GM12864 (cell line): ENCODE measurements at regions not wholly inside any gene's neighbourhood (a gene's known extent, or its start where the extent isn't known, plus 50 kb on each side); places are given as distances from the start of the nearest gene placed in this dataset.

Experiments
- DNase-seq: peaks from one replicate; pipeline ENCODE4 v3.0.0-alpha.2; 2011; ENCODE audit warnings: low read depth
- H3K4me3 ChIP-seq: 2 replicates; pipeline ENCODE4 v1.5.1; 2011; ENCODE audit warnings: mild to moderate bottlenecking, low read depth, low read length, control low read depth
- TF ChIP-seq, protein P1 (sequence below): IDR thresholded peaks from 2 replicates; pipeline ENCODE4 v1.5.1; 2011; ENCODE audit warnings: low read depth, mild to moderate bottlenecking, moderate library complexity, low read length, control low read depth, inconsistent platforms; ENCODE audit errors: missing control alignments

GRCh38 chr7:49432254-49432653 lies 341.2 kb upstream of the VWC2 start:
- DNase-seq = no peak
- TF ChIP-seq, protein P1, sequence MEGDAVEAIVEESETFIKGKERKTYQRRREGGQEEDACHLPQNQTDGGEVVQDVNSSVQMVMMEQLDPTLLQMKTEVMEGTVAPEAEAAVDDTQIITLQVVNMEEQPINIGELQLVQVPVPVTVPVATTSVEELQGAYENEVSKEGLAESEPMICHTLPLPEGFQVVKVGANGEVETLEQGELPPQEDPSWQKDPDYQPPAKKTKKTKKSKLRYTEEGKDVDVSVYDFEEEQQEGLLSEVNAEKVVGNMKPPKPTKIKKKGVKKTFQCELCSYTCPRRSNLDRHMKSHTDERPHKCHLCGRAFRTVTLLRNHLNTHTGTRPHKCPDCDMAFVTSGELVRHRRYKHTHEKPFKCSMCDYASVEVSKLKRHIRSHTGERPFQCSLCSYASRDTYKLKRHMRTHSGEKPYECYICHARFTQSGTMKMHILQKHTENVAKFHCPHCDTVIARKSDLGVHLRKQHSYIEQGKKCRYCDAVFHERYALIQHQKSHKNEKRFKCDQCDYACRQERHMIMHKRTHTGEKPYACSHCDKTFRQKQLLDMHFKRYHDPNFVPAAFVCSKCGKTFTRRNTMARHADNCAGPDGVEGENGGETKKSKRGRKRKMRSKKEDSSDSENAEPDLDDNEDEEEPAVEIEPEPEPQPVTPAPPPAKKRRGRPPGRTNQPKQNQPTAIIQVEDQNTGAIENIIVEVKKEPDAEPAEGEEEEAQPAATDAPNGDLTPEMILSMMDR = no peak
- H3K4me3 ChIP-seq = no peak overlapping the region

DNA sequence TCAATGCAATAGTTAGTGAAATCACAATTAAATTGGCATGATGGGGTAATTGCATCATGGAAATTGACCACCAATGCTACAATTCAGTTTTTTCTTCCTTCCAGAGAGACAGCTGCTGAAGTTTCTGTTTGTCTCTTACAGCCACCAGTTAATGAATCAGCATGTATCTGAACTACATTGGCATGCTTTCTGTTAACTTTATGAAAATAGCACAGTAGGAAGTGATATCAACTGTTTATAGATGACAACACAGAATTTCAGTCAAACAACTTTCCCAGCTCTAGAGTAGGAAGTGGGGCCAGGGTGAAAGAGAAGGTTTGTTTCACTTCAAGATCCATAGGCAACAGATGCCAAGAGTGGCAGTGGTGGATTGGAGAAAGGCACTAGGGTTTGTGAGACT lies 339.6 kb upstream of the VWC2 start:
- no peak overlapping the region for H3K4me3 ChIP-seq
- TF ChIP-seq, protein P1 = no peak
- DNase-seq = no peak

GRCh38 chr7:49434846-49435245 lies 338.6 kb upstream of the VWC2 start:
- no peak overlapping the region for H3K4me3 ChIP-seq
- TF ChIP-seq, protein P1 = no peak
- no peak for DNase-seq

GRCh38 chr7:49438281-49438680 lies 335.2 kb upstream of the VWC2 start:
- H3K4me3 ChIP-seq = no peak overlapping the region
- TF ChIP-seq, protein P1 = no peak
- DNase-seq = no peak

- DNase-seq = no peak
- TF ChIP-seq, protein P1 = no peak
- H3K4me3 ChIP-seq = no peak overlapping the region
These were observed 329.9 kb upstream of the VWC2 start for GRCh38 chr7:49443515-49443914.

DNA sequence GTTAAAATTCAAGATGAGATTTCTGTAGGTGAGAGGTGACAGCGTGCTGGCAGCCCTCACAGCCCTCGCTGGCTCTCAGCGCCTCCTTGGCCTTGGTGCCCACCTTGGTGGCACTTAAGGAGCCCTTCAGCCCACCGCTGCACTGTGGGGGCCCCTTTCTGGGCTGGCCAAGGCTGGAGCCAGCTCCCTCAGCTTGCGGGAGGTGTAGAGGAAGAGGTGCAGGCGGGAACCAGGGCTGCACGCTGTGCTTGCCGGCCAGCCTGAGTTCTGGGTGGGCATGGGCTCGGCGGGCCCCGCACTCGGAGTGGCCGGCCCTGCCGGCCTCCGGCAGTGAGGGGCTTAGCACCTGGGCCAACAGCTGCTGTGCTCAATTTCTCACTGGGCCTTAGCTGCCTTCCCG lies 320.0 kb upstream of the VWC2 start:
- TF ChIP-seq, protein P1 = no peak
- H3K4me3 ChIP-seq = no peak overlapping the region
- no peak for DNase-seq

DNA sequence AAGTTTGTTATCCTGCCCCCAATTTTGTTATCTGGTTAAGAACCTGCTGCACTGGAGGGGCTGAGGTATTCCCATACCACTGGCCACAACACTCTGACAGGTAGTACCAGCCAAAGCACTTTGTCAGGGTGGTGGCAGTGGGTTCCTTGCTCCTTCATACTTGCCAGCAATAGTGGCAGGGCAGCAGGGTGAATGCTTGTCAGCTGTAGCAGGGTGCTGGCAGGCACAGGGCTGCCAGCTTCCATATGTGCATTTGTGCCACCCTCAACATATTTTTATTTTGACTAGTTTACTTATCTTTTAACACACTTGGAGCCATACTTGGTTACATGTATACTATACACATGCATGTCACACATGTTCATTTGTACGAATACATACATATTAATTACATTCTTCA lies 294.0 kb upstream of the VWC2 start:
- TF ChIP-seq, protein P1 = no peak
- DNase-seq = no peak
- no peak overlapping the region for H3K4me3 ChIP-seq
